Hypothalamus (tissue), 51 donors: ENCODE measurements at regions not wholly inside any gene's neighbourhood (a gene's known extent, or its start where the extent isn't known, plus 50 kb on each side); places are given as distances from the start of the nearest gene placed in this dataset.

ENCODE experiments used
- DNase-seq, 51 donors: peaks; one replicate each; lab custom pipeline; 2025; lab: John Stamatoyannopoulos, UW

- DNase-seq = no peak
Measured at GRCh38 chr16:85162478-85163277, 50.4 kb upstream of the CIBAR2 start.

DNA sequence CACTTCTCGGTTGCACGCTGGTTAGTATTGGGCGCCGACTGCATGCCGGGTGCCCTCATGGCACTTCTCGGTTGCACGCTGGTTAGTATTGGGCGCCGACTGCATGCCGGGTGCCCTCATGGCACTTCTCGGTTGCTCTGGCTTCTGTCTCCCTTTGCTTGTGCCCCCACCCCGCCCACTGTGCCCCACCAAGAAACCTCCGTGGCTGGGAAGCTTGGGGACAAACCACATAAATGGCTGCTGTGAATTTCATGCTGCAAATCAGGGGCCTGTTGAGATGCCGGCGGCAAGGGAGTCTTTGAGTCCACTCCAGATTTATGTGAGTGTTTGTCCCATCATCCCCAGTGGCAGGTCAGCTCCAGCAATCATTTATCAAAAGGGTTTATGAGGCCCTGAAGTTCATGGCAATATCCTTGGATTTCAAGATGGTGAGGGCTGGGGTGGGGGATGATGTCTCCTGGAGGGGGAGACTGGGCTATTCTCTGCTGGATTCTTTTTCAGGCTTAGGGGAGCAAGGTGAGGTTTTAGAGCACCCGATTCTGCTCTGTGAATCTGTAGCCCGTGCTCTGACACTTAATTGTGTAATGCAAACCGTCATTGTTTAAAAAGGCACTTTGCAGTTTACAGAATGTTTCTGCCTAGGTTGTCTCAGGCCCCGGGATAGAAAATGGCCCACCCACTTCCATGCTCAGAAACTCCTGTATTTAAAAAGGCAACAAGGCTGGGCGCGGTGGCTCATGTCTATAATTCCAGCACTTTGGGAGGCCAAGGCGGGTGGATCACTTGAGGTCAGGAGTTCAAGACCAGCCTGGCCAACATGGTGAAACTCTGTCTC, 51.2 kb upstream of the CIBAR2 start:
- no peak for DNase-seq

DNA sequence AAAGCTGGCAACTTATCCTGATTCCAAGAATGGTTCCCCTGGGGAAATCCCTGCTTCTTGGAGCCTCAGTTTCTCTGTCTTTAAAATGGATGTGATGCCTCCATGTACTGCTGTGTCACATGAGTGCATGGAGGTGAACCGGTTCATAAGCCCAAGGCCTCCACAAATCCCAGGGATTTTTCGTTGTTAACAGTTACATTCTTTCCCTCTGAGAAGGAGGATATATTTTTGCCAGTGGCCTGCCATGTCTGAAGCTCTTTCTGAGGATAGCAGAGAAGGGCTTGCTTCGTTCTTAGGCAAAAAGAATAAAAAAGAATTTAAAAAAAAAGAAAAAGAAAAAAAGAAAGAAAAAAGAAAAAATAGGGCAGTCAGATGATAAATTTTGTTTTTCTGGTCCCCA, 52.2 kb upstream of the CIBAR2 start:
- no peak for DNase-seq

- DNase-seq = peak in 1 of 51 donors; percentile 19
Measured at GRCh38 chr16:85164838-85165516, 52.7 kb upstream of the CIBAR2 start.

DNA sequence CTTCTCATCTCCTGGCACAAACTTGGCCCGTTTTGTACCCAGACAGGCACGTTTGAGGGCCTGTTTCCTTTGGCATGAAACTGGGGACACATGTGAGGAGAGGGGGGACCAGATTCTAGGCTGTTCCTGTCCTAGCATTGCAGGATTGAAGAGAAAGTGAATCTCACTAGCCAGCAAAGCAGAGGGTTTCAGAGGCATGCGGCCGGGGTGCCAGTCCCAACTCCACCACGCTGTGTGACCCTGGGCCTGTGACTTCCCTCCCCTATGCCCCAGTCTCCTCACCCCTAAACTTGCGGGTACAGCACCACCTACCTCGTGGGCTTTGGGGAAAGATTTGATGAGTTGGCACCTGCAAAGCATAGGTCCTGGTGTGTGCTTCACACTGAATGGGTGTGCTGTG, 53.5 kb upstream of the CIBAR2 start:
- DNase-seq = no peak

GRCh38 chr16:85166281-85166680, 54.0 kb upstream of the CIBAR2 start:
- DNase-seq = no peak

DNA sequence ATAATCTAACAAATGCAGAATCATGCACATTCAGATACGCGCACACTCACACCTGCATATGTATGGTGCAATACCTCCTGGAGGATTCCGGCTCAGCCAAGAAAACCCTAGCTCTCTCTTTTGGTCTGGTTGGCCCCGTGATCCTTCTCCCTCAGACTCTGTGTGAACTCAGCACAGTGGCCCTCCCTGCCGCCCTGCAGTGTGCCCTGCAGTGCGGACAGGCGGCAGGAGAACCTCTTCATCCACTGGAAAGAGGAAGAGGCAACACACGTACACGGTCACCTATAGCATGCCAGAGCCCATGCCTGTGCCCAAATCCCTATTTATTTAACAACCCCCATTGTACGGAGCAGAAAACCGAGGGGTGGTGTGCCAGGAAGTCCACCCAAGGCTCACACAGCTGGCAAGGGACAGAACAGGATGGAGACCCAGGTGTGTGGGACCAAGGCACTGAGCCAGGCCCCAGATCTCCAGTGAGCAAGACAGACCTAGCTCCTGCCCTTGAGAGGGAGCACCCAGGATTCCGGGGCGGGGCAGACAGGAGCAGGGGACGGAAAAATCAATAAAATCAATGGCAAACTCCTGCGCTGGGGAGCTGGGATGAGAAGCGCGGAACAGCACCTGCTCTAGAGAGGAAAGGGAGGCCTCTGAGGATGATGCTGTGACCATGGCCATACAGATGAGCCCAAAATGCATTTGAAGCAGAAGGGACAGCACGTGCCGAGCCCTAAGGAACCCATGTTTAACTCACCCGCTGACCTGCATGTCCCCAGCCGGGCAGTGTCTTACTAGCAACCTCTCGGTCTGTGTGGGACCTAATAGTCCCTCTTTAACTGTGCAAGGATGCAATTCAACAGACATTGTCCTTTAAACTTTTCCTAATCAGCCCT, 54.7 kb upstream of the CIBAR2 start:
- no peak for DNase-seq

DNA sequence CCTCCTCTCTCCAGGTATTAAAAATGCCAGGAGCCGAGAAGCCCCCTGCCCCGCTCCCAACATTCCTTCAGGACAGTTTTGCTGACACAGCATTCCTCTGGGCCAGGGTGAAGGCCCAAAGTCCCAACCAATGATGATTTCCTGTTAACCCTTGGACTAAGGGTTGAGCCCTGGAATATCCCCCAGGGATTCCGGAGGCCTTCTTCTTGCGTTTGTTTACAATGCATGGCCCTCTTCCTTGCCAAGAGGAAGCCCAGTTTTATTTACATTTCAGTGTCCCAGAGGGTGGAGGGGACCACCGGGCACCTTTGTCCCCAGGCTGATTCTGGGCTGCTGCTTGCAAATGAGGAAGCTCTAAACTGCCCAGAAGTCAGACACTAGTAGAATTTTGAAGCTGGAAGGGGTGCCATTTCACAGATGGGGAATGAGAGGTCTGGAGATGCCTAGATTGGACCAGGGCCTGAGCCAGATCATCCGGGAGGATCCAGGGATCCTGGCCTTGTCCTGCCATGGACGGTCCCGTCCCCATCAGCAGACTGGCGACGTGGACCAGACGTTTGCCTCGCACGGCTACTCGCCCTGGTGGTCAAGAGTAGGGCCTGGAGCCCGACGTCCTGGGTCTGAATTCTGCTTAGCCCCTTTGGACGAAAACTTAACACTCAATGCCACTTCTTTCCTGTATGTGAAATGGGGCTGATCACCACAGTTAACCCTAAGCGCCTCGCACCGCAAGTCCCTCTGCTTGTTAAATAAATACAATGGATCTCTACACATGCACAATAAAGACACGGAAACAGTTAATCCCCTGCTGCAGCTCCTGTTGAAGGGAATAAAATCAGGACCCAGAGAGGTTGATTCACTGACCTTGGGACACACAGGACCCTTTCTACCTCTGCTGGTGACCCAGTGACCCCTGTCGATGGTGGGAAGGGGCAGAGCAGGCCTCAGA, 55.6 kb upstream of the CIBAR2 start:
- no peak for DNase-seq

DNA sequence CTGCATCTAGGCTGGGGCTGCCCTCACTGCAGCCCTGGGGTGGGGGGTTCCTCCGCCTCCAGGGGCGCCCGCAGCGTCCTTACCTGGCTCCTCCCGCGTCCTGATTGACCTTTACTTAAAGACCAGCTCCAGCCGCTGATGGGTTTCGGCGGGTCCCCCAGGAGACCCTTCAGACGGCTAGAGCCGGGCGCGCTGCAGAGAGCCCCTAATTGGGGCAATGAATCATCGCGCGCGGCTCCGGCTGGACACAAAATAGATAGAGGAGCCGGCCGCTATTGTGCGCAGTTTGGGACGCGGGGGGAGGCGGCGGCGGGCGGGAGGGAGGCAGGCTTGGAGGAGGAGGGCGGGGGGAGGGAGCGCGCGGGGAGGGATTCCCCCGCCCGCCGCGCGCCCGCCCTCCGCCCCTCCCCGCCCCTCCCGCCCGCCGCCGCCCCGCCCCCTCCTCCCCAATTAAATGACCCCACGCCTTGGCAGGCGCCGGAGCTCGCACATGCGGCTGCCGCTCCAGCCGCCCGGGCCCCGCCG, 56.5 kb upstream of the CIBAR2 start:
- peak in 17 of 51 donors; percentile 7 to 51 (median 32) for DNase-seq

GRCh38 chr16:85169333-85170065, 57.2 kb upstream of the CIBAR2 start:
- peak in 1 of 51 donors; percentile 47 for DNase-seq

DNA sequence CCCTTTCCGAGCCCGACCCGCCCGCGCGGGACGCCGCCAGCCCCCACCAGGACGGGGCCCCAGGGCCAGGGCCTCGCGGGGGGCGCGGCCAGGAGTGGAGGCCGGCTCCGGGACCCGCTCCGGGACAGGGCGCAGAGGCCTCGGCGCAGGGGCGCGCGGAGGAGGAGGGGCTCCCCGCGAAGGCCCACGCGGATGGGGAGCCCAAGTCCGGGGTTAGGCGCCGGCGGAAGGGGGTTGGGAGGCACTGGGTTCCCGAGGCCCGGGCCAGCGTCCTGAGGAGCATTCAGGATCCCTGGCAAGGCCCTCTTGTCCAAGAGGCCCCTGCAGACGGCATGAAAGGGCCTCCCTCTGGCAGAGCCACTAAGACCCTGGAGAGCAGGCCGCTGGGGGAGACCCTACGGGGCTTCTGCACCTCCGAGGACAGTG, 57.8 kb upstream of the CIBAR2 start:
- no peak for DNase-seq

DNA sequence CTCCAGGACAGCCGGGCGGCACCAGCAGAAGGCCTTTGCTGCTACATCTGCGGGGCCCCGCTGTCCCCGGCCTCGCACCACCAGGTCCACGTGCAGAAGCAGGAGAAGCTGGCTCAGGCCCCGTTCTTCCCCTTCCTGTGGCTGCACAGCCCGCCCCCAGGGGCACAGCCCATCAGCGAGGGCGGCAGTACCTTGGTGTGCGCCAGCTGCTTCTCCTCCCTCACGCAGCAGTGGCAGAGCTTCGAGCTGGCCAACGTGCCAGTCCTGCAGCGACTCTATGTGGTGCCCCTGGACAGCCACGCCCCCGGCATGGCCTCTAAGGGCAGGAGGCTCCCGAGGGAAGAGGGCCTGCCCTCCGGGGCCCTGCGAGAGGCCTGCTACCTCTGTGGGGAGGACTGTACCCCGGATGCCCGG, 58.3 kb upstream of the CIBAR2 start:
- no peak for DNase-seq

- DNase-seq = no peak
Measured at GRCh38 chr16:85171004-85171758, 58.9 kb upstream of the CIBAR2 start.

DNA sequence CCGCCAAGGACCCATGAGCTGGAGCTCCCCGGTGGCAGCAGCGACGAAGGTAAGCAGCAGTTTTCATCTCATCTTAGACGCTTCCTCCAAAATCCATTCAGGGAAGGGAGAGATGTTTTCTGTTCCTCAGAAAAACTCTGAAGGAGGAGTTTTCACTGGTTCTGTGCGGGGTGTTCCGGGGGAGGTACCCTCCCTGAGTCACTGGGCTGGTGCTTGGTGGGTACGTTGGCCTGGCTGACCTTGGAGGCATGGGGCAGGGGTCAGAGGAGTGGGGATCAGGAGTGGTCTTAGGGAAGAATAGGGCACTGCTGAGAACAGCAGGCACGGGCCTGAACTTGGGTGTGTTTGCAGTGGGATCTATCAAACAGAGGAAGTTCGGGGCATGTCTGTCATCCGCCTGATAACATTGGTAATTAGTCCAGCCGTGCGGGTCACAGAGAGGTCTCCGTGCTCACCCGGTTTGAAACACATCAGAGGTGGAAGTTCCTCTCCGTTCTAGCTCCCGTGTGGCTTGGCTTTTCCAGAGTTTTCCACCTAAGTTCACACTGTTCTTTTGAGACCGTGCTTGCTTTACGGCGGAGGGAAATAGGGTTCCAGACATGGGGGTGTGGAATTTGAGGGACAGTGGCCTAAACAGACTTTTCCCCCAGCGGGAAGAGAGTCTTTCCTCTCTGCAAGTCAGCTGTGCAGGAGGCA, 59.6 kb upstream of the CIBAR2 start:
- DNase-seq = no peak

DNA sequence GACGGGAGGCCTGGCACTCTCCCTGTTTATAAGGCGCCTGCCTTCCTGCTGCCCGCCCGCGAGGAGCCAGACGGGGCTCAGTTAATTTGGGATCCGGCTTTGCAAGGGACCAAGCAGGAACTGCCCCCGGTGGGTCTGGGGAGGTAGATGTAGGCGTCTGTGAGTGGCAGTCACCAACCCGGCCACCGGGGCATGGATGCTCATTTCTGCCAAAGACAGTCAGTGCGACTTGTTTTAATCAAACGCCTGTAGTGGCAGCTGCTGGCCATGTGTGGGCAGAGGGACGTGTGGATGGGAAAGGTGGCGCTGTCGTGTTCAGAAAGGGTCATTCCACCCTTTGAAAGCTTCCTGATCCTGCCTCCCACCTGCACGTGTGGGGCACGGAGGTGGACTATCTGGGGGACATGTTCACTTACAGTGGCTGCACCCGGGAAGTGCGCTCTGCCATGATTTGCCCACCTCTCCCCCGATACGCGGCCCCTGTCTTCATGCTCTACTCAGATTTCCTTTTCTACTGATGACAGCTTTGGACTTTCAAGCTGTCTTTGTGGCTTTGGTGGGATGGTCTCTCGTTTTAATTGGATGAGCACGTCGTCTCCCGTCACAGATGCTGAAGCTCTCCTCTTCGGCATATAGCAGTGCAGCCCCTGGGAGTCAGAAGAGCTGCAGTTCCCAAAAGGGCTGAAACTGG, 60.3 kb upstream of the CIBAR2 start:
- DNase-seq = peak in 14 of 51 donors; percentile 11 to 50 (median 23)
